ENCODE measurements at regions not wholly inside any gene's neighbourhood (a gene's known extent, or its start where the extent isn't known, plus 50 kb on each side); places are given as distances from the start of the nearest gene placed in this dataset.

DNA sequence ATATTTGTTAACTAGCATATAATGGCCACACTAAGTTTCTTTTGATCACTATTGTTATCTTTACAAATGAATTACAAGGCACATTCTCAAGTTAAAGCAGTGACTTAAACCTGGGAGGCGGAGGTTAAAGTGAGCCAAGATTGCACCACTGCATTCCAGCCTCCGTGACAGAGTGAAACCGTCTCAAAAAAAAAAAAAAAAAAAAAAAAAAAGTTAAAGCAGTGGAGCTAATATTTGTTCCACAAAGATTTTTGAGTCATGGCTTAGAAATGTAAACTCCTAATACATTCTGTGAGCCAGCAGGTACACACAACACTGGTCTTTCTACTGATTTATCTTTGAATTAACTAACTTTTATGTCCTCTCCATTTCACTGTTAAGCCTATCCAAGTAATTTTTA lies 221.7 kb upstream of the HTR1E start:
- TF ChIP-seq, protein P1, sequence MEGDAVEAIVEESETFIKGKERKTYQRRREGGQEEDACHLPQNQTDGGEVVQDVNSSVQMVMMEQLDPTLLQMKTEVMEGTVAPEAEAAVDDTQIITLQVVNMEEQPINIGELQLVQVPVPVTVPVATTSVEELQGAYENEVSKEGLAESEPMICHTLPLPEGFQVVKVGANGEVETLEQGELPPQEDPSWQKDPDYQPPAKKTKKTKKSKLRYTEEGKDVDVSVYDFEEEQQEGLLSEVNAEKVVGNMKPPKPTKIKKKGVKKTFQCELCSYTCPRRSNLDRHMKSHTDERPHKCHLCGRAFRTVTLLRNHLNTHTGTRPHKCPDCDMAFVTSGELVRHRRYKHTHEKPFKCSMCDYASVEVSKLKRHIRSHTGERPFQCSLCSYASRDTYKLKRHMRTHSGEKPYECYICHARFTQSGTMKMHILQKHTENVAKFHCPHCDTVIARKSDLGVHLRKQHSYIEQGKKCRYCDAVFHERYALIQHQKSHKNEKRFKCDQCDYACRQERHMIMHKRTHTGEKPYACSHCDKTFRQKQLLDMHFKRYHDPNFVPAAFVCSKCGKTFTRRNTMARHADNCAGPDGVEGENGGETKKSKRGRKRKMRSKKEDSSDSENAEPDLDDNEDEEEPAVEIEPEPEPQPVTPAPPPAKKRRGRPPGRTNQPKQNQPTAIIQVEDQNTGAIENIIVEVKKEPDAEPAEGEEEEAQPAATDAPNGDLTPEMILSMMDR (IDR thresholded peaks at IDR 0.05): no peak
- no peak for TF ChIP-seq POLR2A (IDR thresholded peaks at IDR 0.05)

All from body of pancreas (tissue), 4 donors.